ENCODE measurements at regions not wholly inside any gene's neighbourhood (a gene's known extent, or its start where the extent isn't known, plus 50 kb on each side); places are given as distances from the start of the nearest gene placed in this dataset.

GRCh38 chr21:25281134-25281533, 326.1 kb downstream of the MRPL39 start:
- Histone ChIP-seq H3K27me3 (ENCODE audit: insufficient read depth, low read length) (no peaks in the 10 kb centered on the region), H2BK5ac (ENCODE audit: low read depth, low read length, poor library complexity) (no peak overlapping the region), H2AK5ac (ENCODE audit: low read length) (no peak overlapping the region), H3K4me3 (ENCODE audit: low read depth, low read length) (no peak overlapping the region), H3K79me1 (ENCODE audit: low read length) (no peaks in the 10 kb centered on the region), H2BK12ac (ENCODE audit: low read length) (no peak overlapping the region), H3K4me2 (ENCODE audit: low read length) (no peak overlapping the region), H3K4ac (ENCODE audit: low read depth, low read length) (no peak overlapping the region), H3K79me2 (ENCODE audit: control insufficient read depth, insufficient read depth, low read length, poor library complexity) (no peaks in the 10 kb centered on the region), H4K8ac (ENCODE audit: low read depth, low read length) (no peak overlapping the region), H3K36me3 (ENCODE audit: control insufficient read depth in 1 of 2, insufficient read depth in 2 of 2, low read length in 2 of 2) (no peaks in the 10 kb centered on the region), H2AFZ (ENCODE audit: insufficient read depth, low read length, poor library complexity) (no peak overlapping the region), H3K18ac (ENCODE audit: low read length) (no peak overlapping the region), H3K9ac (ENCODE audit: low read length) (no peak overlapping the region), H3K4me1 (ENCODE audit: control insufficient read depth in 1 of 2, insufficient read depth in 2 of 2, low read length in 2 of 2) (no peaks in the 10 kb centered on the region), H4K91ac (ENCODE audit: low read depth, low read length) (no peak overlapping the region), H4K12ac (ENCODE audit: low read depth, low read length) (no peak overlapping the region), H3K9me3 (ENCODE audit: insufficient read depth, low read depth, low read length) (no peaks in the 10 kb centered on the region), H2BK120ac (ENCODE audit: insufficient read depth, low read length, poor library complexity) (no peak overlapping the region), H3K27ac (ENCODE audit: low read depth, low read length) (no peak overlapping the region), H3K23ac (ENCODE audit: low read length) (no peak overlapping the region), H3K14ac (ENCODE audit: low read length) (no peak overlapping the region)
- DNase-seq = no peak

GRCh38 chr21:25280061-25280460, 327.2 kb downstream of the MRPL39 start:
- H3K79me2 ChIP-seq (ENCODE audit: control insufficient read depth, insufficient read depth, low read length, poor library complexity) = no peaks in the 10 kb centered on the region
- H3K18ac ChIP-seq (ENCODE audit: low read length) = no peak overlapping the region
- H3K9ac ChIP-seq (ENCODE audit: low read length) = no peak overlapping the region

DNA sequence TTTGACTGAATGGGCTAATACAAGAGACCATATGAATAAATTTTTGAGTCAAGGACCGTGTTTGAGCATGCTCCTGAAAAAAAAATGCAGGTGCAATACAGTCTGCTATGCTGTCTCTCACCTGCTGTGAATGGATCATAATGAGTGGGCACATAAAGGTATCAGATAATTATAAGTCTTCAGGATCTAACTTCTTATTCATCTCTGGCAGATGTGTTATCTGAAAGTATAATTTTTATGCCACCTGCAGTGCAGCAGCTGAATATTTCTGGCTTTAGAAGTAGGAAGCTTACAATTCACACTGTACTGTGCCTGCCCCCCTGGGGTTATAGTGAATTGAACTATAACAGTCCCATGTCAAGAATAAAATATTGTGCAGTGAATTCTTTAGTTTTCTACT, 333.3 kb downstream of the MRPL39 start:
- no peak overlapping the region for H4K12ac ChIP-seq (ENCODE audit: low read depth, low read length)
- no peak overlapping the region for H2BK5ac ChIP-seq (ENCODE audit: low read depth, low read length, poor library complexity)
- no peak overlapping the region for H3K4me2 ChIP-seq (ENCODE audit: low read length)
- no peaks in the 10 kb centered on the region for H3K27me3 ChIP-seq (ENCODE audit: insufficient read depth, low read length)
- H3K14ac ChIP-seq (ENCODE audit: low read length) = no peak overlapping the region
- no peak overlapping the region for H2AFZ ChIP-seq (ENCODE audit: insufficient read depth, low read length, poor library complexity)
- no peaks in the 10 kb centered on the region for H3K9me3 ChIP-seq (ENCODE audit: insufficient read depth, low read depth, low read length)
- H3K4ac ChIP-seq (ENCODE audit: low read depth, low read length) = no peak overlapping the region
- H3K36me3 ChIP-seq (ENCODE audit: control insufficient read depth in 1 of 2, insufficient read depth in 2 of 2, low read length in 2 of 2) = no peaks in the 10 kb centered on the region
- no peak overlapping the region for H3K4me3 ChIP-seq (ENCODE audit: low read depth, low read length)
- no peaks in the 10 kb centered on the region for H3K79me1 ChIP-seq (ENCODE audit: low read length)
- no peak overlapping the region for H2BK12ac ChIP-seq (ENCODE audit: low read length)
- H3K23ac ChIP-seq (ENCODE audit: low read length) = no peak overlapping the region
- H3K4me1 ChIP-seq (ENCODE audit: control insufficient read depth in 1 of 2, insufficient read depth in 2 of 2, low read length in 2 of 2) = no peaks in the 10 kb centered on the region
- no peak for DNase-seq
- no peak overlapping the region for H3K27ac ChIP-seq (ENCODE audit: low read depth, low read length)
- H3K18ac ChIP-seq (ENCODE audit: low read length) = no peak overlapping the region
- H2BK120ac ChIP-seq (ENCODE audit: insufficient read depth, low read length, poor library complexity) = no peak overlapping the region
- H3K79me2 ChIP-seq (ENCODE audit: control insufficient read depth, insufficient read depth, low read length, poor library complexity) = no peaks in the 10 kb centered on the region
- no peak overlapping the region for H4K8ac ChIP-seq (ENCODE audit: low read depth, low read length)
- no peak overlapping the region for H3K9ac ChIP-seq (ENCODE audit: low read length)
- H4K91ac ChIP-seq (ENCODE audit: low read depth, low read length) = no peak overlapping the region
- WGBS (ENCODE audit: extremely low coverage, insufficient coverage, insufficient read length) = no CpG with 5 or more reads among the region's 1 CpG
- no peak overlapping the region for H2AK5ac ChIP-seq (ENCODE audit: low read length)

More at GRCh38 chr21:25280061-25280460, 327.2 kb downstream of the MRPL39 start:
- Histone ChIP-seq H2BK12ac (ENCODE audit: low read length) (no peak overlapping the region), H3K4me1 (ENCODE audit: control insufficient read depth in 1 of 2, insufficient read depth in 2 of 2, low read length in 2 of 2) (no peaks in the 10 kb centered on the region), H3K23ac (ENCODE audit: low read length) (peak overlapping the region; percentile 67), H3K4me2 (ENCODE audit: low read length) (no peak overlapping the region), H2BK5ac (ENCODE audit: low read depth, low read length, poor library complexity) (no peak overlapping the region), H3K79me1 (ENCODE audit: low read length) (no peaks in the 10 kb centered on the region), H3K27ac (ENCODE audit: low read depth, low read length) (no peak overlapping the region), H3K27me3 (ENCODE audit: insufficient read depth, low read length) (no peaks in the 10 kb centered on the region), H3K14ac (ENCODE audit: low read length) (no peak overlapping the region), H3K4me3 (ENCODE audit: low read depth, low read length) (no peak overlapping the region), H4K91ac (ENCODE audit: low read depth, low read length) (no peak overlapping the region), H2BK120ac (ENCODE audit: insufficient read depth, low read length, poor library complexity) (no peak overlapping the region), H3K4ac (ENCODE audit: low read depth, low read length) (no peak overlapping the region), H4K12ac (ENCODE audit: low read depth, low read length) (no peak overlapping the region), H4K8ac (ENCODE audit: low read depth, low read length) (no peak overlapping the region), H3K9me3 (ENCODE audit: insufficient read depth, low read depth, low read length) (no peaks in the 10 kb centered on the region), H2AK5ac (ENCODE audit: low read length) (no peak overlapping the region), H3K36me3 (ENCODE audit: control insufficient read depth in 1 of 2, insufficient read depth in 2 of 2, low read length in 2 of 2) (no peaks in the 10 kb centered on the region), H2AFZ (ENCODE audit: insufficient read depth, low read length, poor library complexity) (no peak overlapping the region)
- WGBS (ENCODE audit: extremely low coverage, insufficient coverage, insufficient read length) = no CpG with 5 or more reads among the region's 1 CpG
- DNase-seq = no peak

- Histone ChIP-seq H3K18ac (ENCODE audit: low read length) (no peak overlapping the region), H2AFZ (ENCODE audit: insufficient read depth, low read length, poor library complexity) (no peak overlapping the region), H3K14ac (ENCODE audit: low read length) (no peak overlapping the region), H2AK5ac (ENCODE audit: low read length) (no peak overlapping the region), H2BK12ac (ENCODE audit: low read length) (no peak overlapping the region), H3K27me3 (ENCODE audit: insufficient read depth, low read length) (no peaks in the 10 kb centered on the region), H4K8ac (ENCODE audit: low read depth, low read length) (no peak overlapping the region), H3K79me2 (ENCODE audit: control insufficient read depth, insufficient read depth, low read length, poor library complexity) (no peaks in the 10 kb centered on the region), H3K4me1 (ENCODE audit: control insufficient read depth in 1 of 2, insufficient read depth in 2 of 2, low read length in 2 of 2) (no peaks in the 10 kb centered on the region), H2BK5ac (ENCODE audit: low read depth, low read length, poor library complexity) (no peak overlapping the region), H2BK120ac (ENCODE audit: insufficient read depth, low read length, poor library complexity) (no peak overlapping the region), H4K12ac (ENCODE audit: low read depth, low read length) (no peak overlapping the region), H3K23ac (ENCODE audit: low read length) (no peak overlapping the region), H3K36me3 (ENCODE audit: control insufficient read depth in 1 of 2, insufficient read depth in 2 of 2, low read length in 2 of 2) (no peaks in the 10 kb centered on the region), H3K4me2 (ENCODE audit: low read length) (no peak overlapping the region), H3K4ac (ENCODE audit: low read depth, low read length) (no peak overlapping the region), H3K79me1 (ENCODE audit: low read length) (no peaks in the 10 kb centered on the region), H3K27ac (ENCODE audit: low read depth, low read length) (no peak overlapping the region), H3K9me3 (ENCODE audit: insufficient read depth, low read depth, low read length) (no peaks in the 10 kb centered on the region), H3K4me3 (ENCODE audit: low read depth, low read length) (no peak overlapping the region), H4K91ac (ENCODE audit: low read depth, low read length) (no peak overlapping the region), H3K9ac (ENCODE audit: low read length) (no peak overlapping the region)
- WGBS (ENCODE audit: extremely low coverage, insufficient coverage, insufficient read length) = no CpG with 5 or more reads among the region's 5 CpGs
- no peak for DNase-seq
Measured at GRCh38 chr21:25254491-25255174, 352.6 kb downstream of the MRPL39 start.
